ENCODE measurements at regions not wholly inside any gene's neighbourhood (a gene's known extent, or its start where the extent isn't known, plus 50 kb on each side); places are given as distances from the start of the nearest gene placed in this dataset.

DNA sequence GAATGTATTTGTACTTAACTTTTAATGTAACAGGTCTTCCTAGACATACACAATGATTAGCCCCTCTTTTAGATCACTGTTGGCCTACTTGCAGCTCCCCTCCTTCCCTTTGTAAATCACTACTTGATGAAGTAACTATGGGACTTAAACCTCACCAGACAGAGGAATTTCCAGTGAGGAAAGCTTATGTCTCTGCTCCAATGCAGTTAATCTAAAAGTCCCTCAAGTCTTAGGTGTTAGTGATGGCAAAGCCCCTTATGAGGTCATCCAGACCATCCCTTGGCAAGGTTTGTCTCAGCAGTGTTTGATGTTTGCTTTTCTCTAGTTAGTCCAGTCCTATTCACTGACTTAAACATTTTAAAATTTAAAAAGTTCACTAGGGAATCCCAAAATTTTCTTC is 877.3 kb upstream of the INTU start (continued):
- TF ChIP-seq, protein P1, sequence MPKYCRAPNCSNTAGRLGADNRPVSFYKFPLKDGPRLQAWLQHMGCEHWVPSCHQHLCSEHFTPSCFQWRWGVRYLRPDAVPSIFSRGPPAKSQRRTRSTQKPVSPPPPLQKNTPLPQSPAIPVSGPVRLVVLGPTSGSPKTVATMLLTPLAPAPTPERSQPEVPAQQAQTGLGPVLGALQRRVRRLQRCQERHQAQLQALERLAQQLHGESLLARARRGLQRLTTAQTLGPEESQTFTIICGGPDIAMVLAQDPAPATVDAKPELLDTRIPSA (CRISPR knock-in tag; IDR thresholded peaks at IDR 0.05; ENCODE audit: borderline replicate concordance): no peak

- H3K36me3 ChIP-seq (replicated peaks in 1 of 2; ENCODE audit: control insufficient read depth in 1 of 2, insufficient read depth in 2 of 2, low read length in 2 of 2): no peaks in the 10 kb centered on the region
- H4K20me1 ChIP-seq (ENCODE audit: insufficient read depth, low read length): no peaks in the 10 kb centered on the region
- no TSS peak for BruUV-seq (replicated peaks)
- no peak for ATAC-seq
- 2% methylated on average over 3 of the region's 3 CpGs for WGBS (ENCODE audit: low lambda C conversion rate)
- intact Hi-C loops (cut with micrococcal nuclease; ENCODE audit: unreplicated experiment) (no loop called here), in situ Hi-C loops (cut with HindIII; ENCODE audit: extremely low pct_ligation_motif_present, low pct_unique_long_range_greater_than_20kb) (no loop called here)
- H3K9ac ChIP-seq (ENCODE audit: insufficient read depth, low read depth, low read length): no peak overlapping the region
- no peak overlapping the region for H3K27ac ChIP-seq (ENCODE audit: extremely low read length, insufficient read depth, low read length)
- H3K79me2 ChIP-seq (ENCODE audit: insufficient read depth, low read length): no peaks in the 10 kb centered on the region
- no peak for DNase-seq (ENCODE audit: low spot score)
- TF ChIP-seq TBL1XR1 (IDR thresholded peaks at IDR 0.05; ENCODE audit: borderline replicate concordance, low read length, partially characterized antibody) (no peak), SP1 (IDR thresholded peaks at IDR 0.05) (no peak), SP1 (CRISPR knock-in tag; IDR thresholded peaks at IDR 0.05) (no peak), JUND (CRISPR knock-in tag; IDR thresholded peaks at IDR 0.05) (no peak)
- no peak overlapping the region for H3K4me2 ChIP-seq (ENCODE audit: low read depth, low read length)
- FAIRE-seq: no peak
- H3K4me3 ChIP-seq (replicated peaks in 1 of 3; ENCODE audit: insufficient read depth in 1 of 3, low read depth in 2 of 3, low read length in 3 of 3): no peak overlapping the region
- no peaks in the 10 kb centered on the region for H3K9me3 ChIP-seq (ENCODE audit: low read length)
- POLR2A ChIA-PET: no interaction called here
- H2AFZ ChIP-seq (ENCODE audit: low read length): no peak overlapping the region
- H3K27me3 ChIP-seq (ENCODE audit: control insufficient read depth in 1 of 2, insufficient read depth in 2 of 2, low read length in 2 of 2): no peaks in the 10 kb centered on the region; a peak in 1 of 5 replicates
- CTCF ChIA-PET (ENCODE audit: low intra/inter-chr PET ratio, low total read pairs): no interaction called here
- H3K4me1 ChIP-seq (ENCODE audit: insufficient read depth, low read length): no peaks in the 10 kb centered on the region
Measured at GRCh38 chr4:126756050-126756829, 876.5 kb upstream of the INTU start.

- FAIRE-seq: no peak
- no peaks in the 10 kb centered on the region; a peak in 1 of 5 replicates for H3K27me3 ChIP-seq (ENCODE audit: control insufficient read depth in 1 of 2, insufficient read depth in 2 of 2, low read length in 2 of 2)
- CTCF ChIA-PET (ENCODE audit: low intra/inter-chr PET ratio, low total read pairs): no interaction called here
- TF ChIP-seq U2AF1 (optimal IDR thresholded peaks at IDR 0.05; ENCODE audit: low read depth, low read length) (no peak), SP140L (CRISPR knock-in tag; IDR thresholded peaks at IDR 0.05; ENCODE audit: borderline replicate concordance) (no peak), ZNF10 (CRISPR knock-in tag; IDR thresholded peaks at IDR 0.05; ENCODE audit: borderline replicate concordance, low read depth) (no peak)
Measured at GRCh38 chr4:126757219-126757618, 875.5 kb upstream of the INTU start.

More at GRCh38 chr4:126757219-126757618, 875.5 kb upstream of the INTU start:
- no TSS peak for BruUV-seq (replicated peaks)
- POLR2A ChIA-PET: no interaction called here
- no peak for DNase-seq (ENCODE audit: low spot score)
- Histone ChIP-seq H3K9ac (ENCODE audit: insufficient read depth, low read depth, low read length) (no peak overlapping the region), H3K27ac (ENCODE audit: extremely low read length, insufficient read depth, low read length) (no peak overlapping the region), H2AFZ (ENCODE audit: low read length) (no peak overlapping the region), H3K9me3 (ENCODE audit: low read length) (no peaks in the 10 kb centered on the region), H3K4me2 (ENCODE audit: low read depth, low read length) (no peak overlapping the region), H3K36me3 (replicated peaks in 1 of 2; ENCODE audit: control insufficient read depth in 1 of 2, insufficient read depth in 2 of 2, low read length in 2 of 2) (no peaks in the 10 kb centered on the region), H3K4me3 (replicated peaks in 1 of 3; ENCODE audit: insufficient read depth in 1 of 3, low read depth in 2 of 3, low read length in 3 of 3) (no peak overlapping the region), H3K79me2 (ENCODE audit: insufficient read depth, low read length) (no peaks in the 10 kb centered on the region), H4K20me1 (ENCODE audit: insufficient read depth, low read length) (no peaks in the 10 kb centered on the region), H3K4me1 (ENCODE audit: insufficient read depth, low read length) (no peaks in the 10 kb centered on the region)
- intact Hi-C loops (cut with micrococcal nuclease; ENCODE audit: unreplicated experiment): no loop called here
- ATAC-seq: no peak
- 6% methylated on average over 1 of the region's 1 CpG for WGBS (ENCODE audit: low lambda C conversion rate)
- in situ Hi-C loops (cut with HindIII; ENCODE audit: extremely low pct_ligation_motif_present, low pct_unique_long_range_greater_than_20kb): no loop called here
